ENCODE measurements at regions not wholly inside any gene's neighbourhood (a gene's known extent, or its start where the extent isn't known, plus 50 kb on each side); places are given as distances from the start of the nearest gene placed in this dataset.

DNA sequence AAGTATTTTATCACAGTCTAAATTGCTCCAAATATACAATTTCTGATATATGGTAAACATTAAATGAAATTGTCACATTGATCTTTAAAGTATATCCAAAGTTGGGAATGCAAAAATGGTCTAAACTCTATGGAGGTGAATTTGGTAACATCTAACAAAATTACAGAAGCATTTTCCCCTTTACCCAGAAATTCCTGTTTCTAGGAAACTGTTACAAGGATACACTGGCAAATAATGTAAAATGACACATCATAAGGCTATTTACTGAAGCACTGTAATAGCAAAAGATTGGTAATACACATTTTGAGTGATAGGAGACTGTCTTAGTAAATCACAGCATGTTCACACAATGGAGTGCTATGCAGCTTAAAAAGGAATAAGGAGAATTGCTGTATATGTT lies 50.0 kb upstream of the SLCO2A1 start:
- DNase-seq: no peak
- H3K4me2 ChIP-seq (ENCODE audit: low read length, poor library complexity, severe bottlenecking): no peak overlapping the region
- no peak overlapping the region for H3K4me3 ChIP-seq (ENCODE audit: insufficient read depth in 1 of 2, low read depth in 1 of 2, low read length in 2 of 2)
- no peak overlapping the region for H2AFZ ChIP-seq (ENCODE audit: low read depth, low read length)
- H3K23ac ChIP-seq (ENCODE audit: low read length in 2 of 2): no peak overlapping the region
- no peak overlapping the region for H2BK15ac ChIP-seq (ENCODE audit: low read depth, poor library complexity, severe bottlenecking)
- H3K79me1 ChIP-seq (replicated peaks; ENCODE audit: low read length, poor library complexity, severe bottlenecking): no peaks in the 10 kb centered on the region
- no peak overlapping the region for H3K14ac ChIP-seq (ENCODE audit: low read length in 2 of 2)
- H3K27me3 ChIP-seq (ENCODE audit: control insufficient read depth in 1 of 2, insufficient read depth in 1 of 2, low read length in 2 of 2): peaks cover 0 to 6% of the 10 kb centered on the region in 2 experiments
- H3K9me3 ChIP-seq (ENCODE audit: control insufficient read depth, low read length): peaks cover 24% of the 10 kb centered on the region
- H3K4me1 ChIP-seq (ENCODE audit: control insufficient read depth, insufficient read depth, low read depth, low read length): no peaks in the 10 kb centered on the region
- no peak overlapping the region for H2AK5ac ChIP-seq (ENCODE audit: low read length, severe bottlenecking)
- no peak overlapping the region for H4K91ac ChIP-seq (ENCODE audit: low read length)
- H3K9ac ChIP-seq (ENCODE audit: low read length): peak overlapping the region; percentile 84
- no peaks in the 10 kb centered on the region for H3K36me3 ChIP-seq (ENCODE audit: control insufficient read depth in 1 of 2, insufficient read depth in 2 of 2, low read depth in 1 of 2, low read length in 2 of 2)
- no peak overlapping the region for H3K4ac ChIP-seq (ENCODE audit: low read depth in 1 of 2, low read length in 2 of 2)
- H3K27ac ChIP-seq (ENCODE audit: low read length, poor library complexity, severe bottlenecking): no peak overlapping the region
- no peak overlapping the region for H2BK120ac ChIP-seq (ENCODE audit: low read depth, low read length)
- no peak overlapping the region for H2BK12ac ChIP-seq (ENCODE audit: low read length in 2 of 2)
- H2BK5ac ChIP-seq (ENCODE audit: low read depth, low read length, poor library complexity, severe bottlenecking): no peak overlapping the region
- no peak overlapping the region for H4K8ac ChIP-seq (ENCODE audit: low read length)
- no peak overlapping the region for H3K18ac ChIP-seq (ENCODE audit: low read depth in 1 of 2, low read length in 2 of 2)

All from mesenchymal stem cell (in vitro differentiated cells and primary cell).